NCI-H2227 (cell line): ENCODE measurements at regions not wholly inside any gene's neighbourhood (a gene's known extent, or its start where the extent isn't known, plus 50 kb on each side); places are given as distances from the start of the nearest gene placed in this dataset.
"Not testable (repeated sequence)": the region's sequence is repeated elsewhere in the genome, so short reads cannot be mapped to it uniquely, and the experiment has no call there.

Experiments used
- DNase-seq: peaks from one replicate; lab custom pipeline; 2025; ENCODE audit not compliant: unreplicated experiment; lab: John Stamatoyannopoulos, UW

- DNase-seq: no peak
Observed at GRCh38 chr9:6160579-6160978, 55.0 kb upstream of the IL33 start.

- no peak for DNase-seq
Observed at GRCh38 chr9:6153425-6153824, 62.2 kb upstream of the IL33 start.

GRCh38 chr9:6152788-6153187, 62.8 kb upstream of the IL33 start:
- no peak for DNase-seq

GRCh38 chr9:6150483-6150882, 65.1 kb upstream of the IL33 start:
- no peak for DNase-seq

- no peak for DNase-seq
Observed at GRCh38 chr9:6149315-6149714, 66.3 kb upstream of the IL33 start.

DNA sequence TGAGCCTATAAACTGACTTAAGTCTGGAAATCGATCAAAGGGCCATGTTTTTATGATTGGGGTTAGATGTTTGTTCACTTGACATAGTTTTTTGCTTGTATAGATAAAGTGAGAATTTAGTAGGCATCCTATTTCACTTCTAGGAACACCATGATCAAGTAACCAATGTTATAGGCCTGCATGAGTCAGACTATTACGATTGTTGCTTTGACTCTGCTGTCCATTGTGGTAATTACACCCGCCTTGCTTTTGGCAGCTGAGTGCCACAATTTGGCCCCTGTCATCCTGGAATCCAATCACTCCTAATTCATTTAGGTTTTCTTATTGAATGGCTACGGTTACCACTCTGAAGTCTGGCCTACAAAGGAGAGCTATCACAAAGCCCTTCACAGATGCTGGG, 67.8 kb upstream of the IL33 start:
- no peak for DNase-seq

GRCh38 chr9:6144947-6145346, 70.7 kb upstream of the IL33 start:
- no peak for DNase-seq

DNA sequence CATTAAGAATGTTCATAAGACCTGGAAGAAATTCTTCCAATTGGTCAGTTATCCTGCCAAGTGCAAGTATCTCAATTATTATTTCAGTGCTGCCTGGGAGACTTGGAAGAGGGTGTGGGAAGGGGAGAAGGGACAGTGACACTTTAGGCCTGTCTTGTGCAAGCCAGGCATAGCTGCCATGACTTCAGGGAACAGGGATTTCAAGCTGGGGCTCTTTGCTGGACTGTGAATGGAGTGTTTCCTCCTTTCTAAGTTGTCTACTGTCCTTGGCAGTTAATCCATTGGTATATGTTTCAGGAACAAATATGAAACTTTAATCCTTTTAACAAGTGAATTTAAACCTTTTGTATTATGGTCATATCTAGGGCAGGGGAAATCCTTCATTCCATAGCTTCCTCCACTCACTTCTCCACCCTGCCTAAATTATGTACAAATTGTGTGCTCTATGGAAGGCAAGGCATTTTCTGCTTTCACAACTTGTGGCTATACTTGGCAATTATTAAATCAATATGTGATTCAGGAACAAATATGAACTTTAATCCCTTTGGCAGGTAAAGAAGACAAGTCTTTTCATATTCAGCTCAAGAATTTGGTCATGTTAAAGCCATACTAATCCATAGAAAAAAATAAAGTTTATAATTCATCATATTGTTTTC, 72.7 kb upstream of the IL33 start:
- DNase-seq: no peak

- DNase-seq: not testable (repeated sequence)
Observed at GRCh38 chr9:6135780-6136179, 79.8 kb upstream of the IL33 start.

DNA sequence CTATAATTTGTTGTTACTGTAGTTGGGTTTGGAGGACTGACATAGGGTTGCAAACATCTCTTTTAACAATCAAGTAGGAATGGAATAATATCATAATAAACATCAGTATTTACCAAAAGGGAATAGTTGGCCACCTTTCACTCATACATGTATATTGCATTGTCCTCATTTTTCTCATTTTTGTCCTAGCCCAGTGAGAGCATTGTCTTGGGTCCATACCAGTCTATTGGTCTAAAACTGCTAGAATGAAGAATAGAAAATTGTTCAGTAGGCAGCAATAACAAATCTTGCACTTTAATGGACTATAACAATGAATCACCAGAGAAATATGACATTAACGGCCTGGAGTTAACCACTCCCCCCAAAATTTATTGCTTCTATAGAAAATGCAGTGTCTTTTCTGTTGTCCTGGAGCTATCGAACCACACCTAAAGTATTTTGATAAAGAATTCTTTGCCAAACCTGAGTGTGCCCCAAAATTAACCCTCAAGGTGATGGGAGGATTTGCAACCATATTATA, 80.9 kb upstream of the IL33 start:
- DNase-seq: no peak

DNA sequence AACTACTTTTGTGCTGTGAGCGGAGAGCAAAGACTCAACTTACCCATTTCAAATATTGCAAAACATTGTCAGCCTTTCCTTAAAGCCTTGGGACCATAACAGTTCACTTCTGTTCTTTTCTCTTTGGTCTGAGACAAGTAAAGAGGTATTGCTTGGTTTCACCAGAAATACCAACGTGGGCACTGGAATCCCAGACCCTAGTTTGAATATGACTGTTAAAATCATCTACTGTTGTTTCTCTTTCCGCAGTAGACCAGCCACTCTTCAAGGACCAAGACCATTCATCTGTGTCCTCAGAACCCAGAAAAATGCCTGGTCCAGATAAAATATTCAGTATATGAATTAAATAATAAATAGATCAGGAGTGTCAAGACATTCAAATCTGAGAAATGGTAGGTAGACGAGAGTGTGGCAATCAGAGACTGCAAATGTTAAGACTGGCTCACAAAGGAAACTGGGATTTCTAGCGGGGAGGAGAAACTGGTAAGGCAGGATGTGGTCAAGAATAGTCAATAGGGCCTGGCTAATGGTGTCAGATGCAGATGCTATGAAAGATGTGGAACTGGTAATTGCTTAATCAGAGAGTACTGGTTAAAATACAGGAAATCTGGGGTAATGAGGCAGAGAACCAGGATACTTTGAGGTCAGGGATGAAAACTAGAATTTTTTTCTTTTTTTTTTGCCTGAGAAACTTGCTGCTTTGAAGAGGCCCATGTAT, 82.1 kb upstream of the IL33 start:
- DNase-seq: no peak

GRCh38 chr9:6132650-6133049, 83.0 kb upstream of the IL33 start:
- no peak for DNase-seq

- DNase-seq: no peak
Observed at GRCh38 chr9:6128030-6128429, 87.6 kb upstream of the IL33 start.

- DNase-seq: no peak
Observed at GRCh38 chr9:6126377-6126776, 89.2 kb upstream of the IL33 start.

DNA sequence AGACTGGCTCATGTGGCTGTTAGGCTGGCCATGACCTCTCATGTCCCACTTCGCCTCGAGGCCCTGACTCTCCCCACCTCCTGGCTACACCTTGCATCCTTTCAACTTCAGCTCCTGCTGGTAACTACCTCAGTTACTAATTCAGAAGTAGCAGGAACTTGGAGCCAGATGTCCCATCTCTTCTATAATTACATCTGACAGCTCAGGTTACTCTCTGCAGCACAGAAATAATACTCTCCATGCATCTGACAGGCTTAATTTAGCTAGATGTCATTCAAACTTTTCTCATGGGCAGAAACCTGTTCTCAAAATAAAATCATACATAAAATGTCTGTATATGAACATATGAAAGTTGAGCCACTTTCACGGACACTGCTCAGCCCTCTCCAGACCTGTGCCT, 92.2 kb upstream of the IL33 start:
- DNase-seq: no peak

DNA sequence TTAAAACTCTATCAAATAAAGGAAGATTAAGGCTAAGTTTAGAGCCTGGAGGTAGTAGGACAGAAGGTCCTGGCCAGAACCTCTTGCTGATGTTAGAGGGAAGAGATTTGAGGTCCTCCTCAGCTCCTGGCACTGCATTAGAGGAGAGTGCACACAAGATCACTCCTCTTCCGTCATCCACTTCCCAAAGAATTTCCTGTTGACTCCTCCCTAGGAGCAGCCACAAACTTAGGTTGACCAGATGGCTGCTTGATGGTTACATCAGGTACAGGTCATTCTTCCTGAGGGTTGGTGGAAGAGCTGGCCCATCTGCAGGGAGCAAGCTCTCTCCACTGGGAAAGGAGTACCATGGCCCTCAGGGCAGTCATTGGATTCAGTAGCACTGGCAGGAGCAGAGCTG, 93.9 kb upstream of the IL33 start:
- no peak for DNase-seq

- no peak for DNase-seq
Observed at GRCh38 chr9:6114424-6114823, 99.0 kb upstream of the RANBP6 start.

GRCh38 chr9:6113819-6114218, 98.4 kb upstream of the RANBP6 start:
- DNase-seq: no peak

DNA sequence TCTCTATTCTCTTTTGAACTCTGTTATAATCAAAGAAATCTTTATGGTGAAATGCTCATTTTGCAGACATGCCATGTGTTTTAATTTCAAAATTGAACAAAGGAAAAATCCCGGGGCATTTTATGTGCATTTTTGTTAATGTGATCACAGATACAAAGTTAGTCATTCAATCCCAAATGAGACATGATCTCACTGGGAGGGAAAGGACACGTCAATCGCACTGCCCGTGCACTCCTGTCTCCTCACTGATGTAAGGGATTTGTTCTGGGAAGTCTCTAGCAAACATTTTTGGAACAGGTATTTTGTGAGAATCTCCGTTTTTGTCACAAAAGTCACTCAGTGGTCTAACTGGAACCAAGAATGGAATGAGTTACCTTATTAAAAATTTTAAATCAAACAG, 97.9 kb upstream of the RANBP6 start:
- DNase-seq: no peak

- no peak for DNase-seq
Observed at GRCh38 chr9:6109986-6110385, 94.6 kb upstream of the RANBP6 start.

- no peak for DNase-seq
Observed at GRCh38 chr9:6109571-6109970, 94.1 kb upstream of the RANBP6 start.

DNA sequence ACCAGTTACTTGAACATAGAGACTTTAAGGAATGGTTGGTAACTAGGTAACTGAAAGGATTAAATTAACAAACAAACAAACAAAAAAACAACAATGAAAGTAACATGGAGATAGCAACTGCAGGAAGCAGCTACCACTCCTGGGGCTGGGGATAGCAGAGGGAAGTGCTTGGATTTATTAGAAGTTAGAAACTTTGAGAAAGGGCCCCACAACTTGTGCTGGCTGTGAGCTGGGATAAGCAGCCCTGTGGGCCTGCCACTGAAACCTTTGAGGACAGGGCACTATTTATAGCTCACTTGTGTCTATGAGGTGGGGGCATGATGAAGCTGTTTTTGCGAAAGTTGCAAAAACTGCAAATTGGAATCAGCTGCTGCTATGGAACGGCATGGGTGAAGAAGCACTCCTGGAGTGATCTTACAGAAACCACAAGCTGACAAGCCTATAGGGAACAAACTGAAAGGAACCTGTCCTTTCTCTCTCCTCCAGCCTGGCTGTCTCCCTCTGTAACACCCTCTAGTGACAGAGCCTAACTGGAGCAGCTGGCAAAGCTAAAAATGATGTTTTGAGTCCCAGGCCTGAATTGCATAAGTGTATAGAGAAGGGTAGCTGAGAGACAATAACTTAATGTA, 91.4 kb upstream of the RANBP6 start:
- peak; percentile 1 for DNase-seq
